ENCODE measurements at regions not wholly inside any gene's neighbourhood (a gene's known extent, or its start where the extent isn't known, plus 50 kb on each side); places are given as distances from the start of the nearest gene placed in this dataset.
"Not testable (repeated sequence)": the region's sequence is repeated elsewhere in the genome, so short reads cannot be mapped to it uniquely, and the experiment has no call there.

DNA sequence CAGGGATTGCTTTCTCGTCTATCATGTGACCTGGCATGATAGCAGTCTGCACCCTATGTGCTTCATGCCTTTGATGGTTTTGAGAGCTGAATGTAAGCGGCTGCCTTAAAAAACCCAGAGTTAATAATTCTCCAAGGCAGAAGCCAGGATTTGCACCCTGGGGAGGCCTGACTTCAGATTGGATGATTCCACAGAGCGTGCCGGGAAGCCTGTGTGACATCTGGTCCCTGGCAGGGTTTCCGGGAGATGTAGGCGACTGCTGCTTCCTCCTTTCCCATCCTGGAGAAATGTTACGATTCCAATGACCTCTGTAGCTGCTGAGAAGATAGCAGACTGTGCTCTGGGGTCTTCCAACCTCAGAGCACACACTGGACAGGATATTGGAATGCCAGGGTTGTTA lies 255.0 kb downstream of the GADD45G start:
- not testable (repeated sequence) for H3K27ac Mint-ChIP-seq; ATAC-seq; H3K27me3 Mint-ChIP-seq; H3K4me1 Mint-ChIP-seq; H3K4me3 Mint-ChIP-seq; DNase-seq; H3K36me3 Mint-ChIP-seq (ENCODE audit: low read depth); H3K9me3 Mint-ChIP-seq

DNA sequence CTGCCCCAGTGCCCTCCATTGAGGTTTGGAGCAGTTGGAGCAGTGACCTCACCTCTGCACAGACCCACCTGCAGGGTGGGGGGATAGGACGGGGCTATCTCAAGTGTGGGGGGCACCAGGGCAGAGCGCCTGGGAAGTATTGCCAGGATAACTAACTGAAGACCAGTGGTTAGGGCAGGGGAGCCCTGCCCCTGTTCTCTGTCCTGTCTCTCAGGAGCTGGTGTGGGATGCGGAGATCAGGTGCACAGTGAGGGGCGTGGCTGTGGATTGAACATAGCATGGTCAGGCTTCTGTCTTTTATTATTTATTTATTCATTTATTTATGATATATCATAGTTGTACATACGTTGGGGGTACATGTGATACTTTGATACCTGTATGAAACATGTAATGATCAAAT lies 256.6 kb downstream of the GADD45G start:
- H3K4me1 Mint-ChIP-seq; H3K4me3 Mint-ChIP-seq; H3K27ac Mint-ChIP-seq; DNase-seq; H3K27me3 Mint-ChIP-seq; H3K9me3 Mint-ChIP-seq; H3K36me3 Mint-ChIP-seq (ENCODE audit: low read depth); ATAC-seq: not testable (repeated sequence)

DNA sequence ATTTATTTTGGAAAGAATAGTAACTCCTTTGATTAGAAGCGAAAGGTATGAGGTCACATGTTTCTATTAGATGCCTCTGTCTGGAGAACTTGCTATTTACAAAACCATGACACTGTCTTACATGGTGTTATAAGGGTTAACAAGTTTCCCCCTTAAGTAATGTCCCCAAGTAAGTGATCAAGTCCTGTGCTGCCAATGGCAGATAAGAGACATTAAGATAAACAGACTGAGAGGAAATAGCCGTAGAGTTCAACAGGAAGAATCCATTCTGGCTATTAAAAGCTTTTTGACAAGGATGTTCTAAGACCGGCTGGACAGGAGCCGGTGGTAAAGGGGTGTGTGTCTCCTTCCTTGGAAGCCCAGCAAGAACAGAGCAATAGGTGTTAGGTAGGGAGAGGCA lies 257.5 kb downstream of the GADD45G start:
- Mint-ChIP-seq H3K4me1 (no peaks in the 10 kb centered on the region), H3K4me3 (no peak overlapping the region), H3K27ac (no peak overlapping the region), H3K36me3 (ENCODE audit: low read depth) (no peaks in the 10 kb centered on the region), H3K9me3 (no peaks in the 10 kb centered on the region), H3K27me3 (peaks cover 6% of the 10 kb centered on the region)
- DNase-seq: no peak
- ATAC-seq: no peak

DNA sequence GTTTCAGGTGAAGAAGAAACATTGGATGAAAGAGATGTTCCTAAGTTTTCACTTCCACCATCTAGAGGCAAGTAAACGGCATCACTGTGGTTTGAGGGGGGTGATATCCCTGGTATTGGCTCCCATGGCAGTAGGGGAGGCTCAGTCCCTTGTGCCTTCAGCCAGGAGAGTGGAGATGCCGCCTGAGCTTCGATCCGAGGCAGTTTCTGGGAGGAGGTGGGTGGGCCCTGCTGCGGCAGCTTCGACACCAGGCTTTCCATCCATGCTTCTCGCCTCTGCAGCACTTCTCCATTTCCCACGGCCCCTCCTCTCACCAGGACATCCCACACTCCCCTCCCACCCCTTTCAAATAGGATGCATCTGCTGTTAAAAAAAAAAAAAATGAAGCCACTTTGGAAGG lies 258.3 kb downstream of the GADD45G start:
- Mint-ChIP-seq H3K4me1 (no peaks in the 10 kb centered on the region), H3K9me3 (no peaks in the 10 kb centered on the region), H3K36me3 (ENCODE audit: low read depth) (no peaks in the 10 kb centered on the region), H3K27ac (no peak overlapping the region), H3K4me3 (no peak overlapping the region), H3K27me3 (peaks cover 6% of the 10 kb centered on the region)
- no peak for ATAC-seq
- DNase-seq: no peak

DNA sequence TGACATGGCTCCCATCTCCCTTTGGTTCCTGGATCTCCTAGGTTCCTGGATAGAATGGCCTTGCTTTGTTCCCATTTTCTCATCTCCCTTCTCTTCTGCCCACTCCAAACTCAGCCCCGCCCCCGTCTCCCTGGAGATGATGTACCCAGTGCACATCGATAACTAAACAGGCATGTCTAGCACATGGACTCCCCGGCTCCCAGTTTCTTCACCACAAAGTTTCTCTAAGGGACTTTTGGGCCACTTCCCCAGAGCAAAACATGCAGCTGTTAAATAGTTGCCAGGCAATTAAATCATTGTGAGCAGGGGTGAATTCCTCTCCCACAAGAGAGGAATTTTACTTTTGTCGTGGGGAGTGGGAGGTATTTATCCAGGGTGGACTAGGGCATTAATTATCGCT lies 259.0 kb downstream of the GADD45G start:
- DNase-seq (no peak), ATAC-seq (no peak)
- H3K36me3 Mint-ChIP-seq (ENCODE audit: low read depth): no peaks in the 10 kb centered on the region
- H3K27me3 Mint-ChIP-seq: peaks cover 6% of the 10 kb centered on the region
- H3K27ac Mint-ChIP-seq: no peak overlapping the region
- no peak overlapping the region for H3K4me3 Mint-ChIP-seq
- no peaks in the 10 kb centered on the region for H3K4me1 Mint-ChIP-seq
- H3K9me3 Mint-ChIP-seq: no peaks in the 10 kb centered on the region

DNA sequence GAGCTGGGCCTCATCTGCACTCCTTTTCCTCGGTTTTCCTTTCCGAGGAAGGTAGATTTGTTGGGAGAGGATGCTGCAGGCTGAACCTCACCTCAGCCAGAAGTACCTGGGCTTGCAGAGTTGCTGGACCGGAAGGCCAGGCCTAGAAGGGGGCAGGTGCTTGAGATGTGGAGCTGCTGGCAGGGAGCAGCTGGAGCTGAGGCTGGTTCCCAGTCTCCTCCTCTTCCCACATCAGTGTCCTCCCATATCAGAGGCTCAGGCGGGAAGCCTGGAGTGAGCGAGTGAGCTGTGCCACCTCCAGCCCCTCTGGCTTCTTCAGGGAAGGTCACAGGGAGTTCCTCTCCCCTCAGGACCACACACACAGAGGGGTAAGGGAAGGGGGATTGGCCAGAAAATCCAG lies 259.4 kb downstream of the GADD45G start:
- DNase-seq (no peak), ATAC-seq (no peak)
- no peaks in the 10 kb centered on the region for H3K9me3 Mint-ChIP-seq
- H3K27ac Mint-ChIP-seq: no peak overlapping the region
- no peak overlapping the region for H3K4me3 Mint-ChIP-seq
- no peaks in the 10 kb centered on the region for H3K4me1 Mint-ChIP-seq
- H3K27me3 Mint-ChIP-seq: peaks cover 6% of the 10 kb centered on the region
- no peaks in the 10 kb centered on the region for H3K36me3 Mint-ChIP-seq (ENCODE audit: low read depth)

DNA sequence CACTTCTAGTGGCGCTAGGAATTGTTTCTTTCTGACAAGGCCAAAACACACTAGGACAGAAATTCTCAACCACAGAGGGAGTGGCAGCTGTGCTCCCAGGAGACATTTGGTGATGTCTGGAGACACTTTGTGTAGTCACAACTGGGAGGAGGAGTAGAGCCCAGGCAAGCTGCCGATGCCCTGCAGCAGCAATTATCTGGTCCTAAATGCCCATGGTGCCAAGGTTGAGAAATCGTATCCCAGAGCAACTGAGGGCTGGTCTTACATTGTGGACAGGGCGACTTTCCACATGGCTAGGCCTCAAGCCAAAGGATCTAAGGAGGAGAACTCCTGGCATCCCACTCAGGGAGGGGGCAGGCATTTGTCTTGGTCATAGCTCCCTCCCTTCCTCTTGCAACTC lies 259.9 kb downstream of the GADD45G start:
- Mint-ChIP-seq H3K4me1 (no peaks in the 10 kb centered on the region), H3K27ac (no peak overlapping the region), H3K36me3 (ENCODE audit: low read depth) (no peaks in the 10 kb centered on the region), H3K9me3 (no peaks in the 10 kb centered on the region), H3K4me3 (no peak overlapping the region), H3K27me3 (peaks cover 6% of the 10 kb centered on the region)
- ATAC-seq (no peak), DNase-seq (no peak)

DNA sequence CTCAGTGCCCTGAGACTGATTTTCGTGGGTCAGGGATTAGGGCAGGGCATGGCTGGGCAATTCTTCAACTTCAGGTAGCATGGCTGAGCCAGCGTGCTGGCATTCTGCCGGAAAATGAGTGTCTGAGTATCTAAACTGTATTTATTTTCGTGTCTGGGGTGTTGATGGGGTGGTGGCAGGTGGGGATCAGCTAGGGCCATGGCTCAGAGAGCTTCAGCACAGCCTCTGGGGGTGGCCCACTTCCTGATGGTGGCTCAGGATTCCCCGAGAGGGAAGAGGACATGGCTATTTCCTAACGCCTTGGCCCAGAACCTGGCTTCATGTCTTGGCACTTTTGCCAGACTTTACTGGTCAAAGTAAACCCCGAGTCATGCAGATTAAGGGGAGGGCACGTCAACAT lies 260.5 kb downstream of the GADD45G start:
- Mint-ChIP-seq H3K9me3 (no peaks in the 10 kb centered on the region), H3K36me3 (ENCODE audit: low read depth) (no peaks in the 10 kb centered on the region), H3K27me3 (peaks cover 6% of the 10 kb centered on the region), H3K4me1 (no peaks in the 10 kb centered on the region), H3K4me3 (no peak overlapping the region), H3K27ac (no peak overlapping the region)
- ATAC-seq: no peak
- no peak for DNase-seq

DNA sequence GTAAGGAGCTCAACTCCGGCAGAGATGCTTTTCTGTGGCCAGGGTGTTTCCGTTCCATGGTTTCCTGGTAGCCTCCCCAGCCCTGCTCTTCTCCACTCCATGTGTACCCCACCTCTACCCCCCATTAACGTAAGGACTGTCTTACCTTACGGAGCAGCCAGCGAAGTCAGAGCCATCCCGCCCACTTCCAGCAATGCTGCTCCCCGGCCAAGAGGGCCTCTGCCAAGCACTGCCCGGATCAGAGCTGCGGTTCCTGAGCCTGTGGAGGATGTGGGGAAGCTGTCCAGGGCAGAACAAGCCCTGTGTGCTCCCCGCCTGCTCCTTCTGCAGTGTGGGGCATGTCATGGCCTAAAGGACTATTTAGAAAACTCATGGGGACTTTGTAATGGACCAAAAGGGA lies 261.2 kb downstream of the GADD45G start:
- no peaks in the 10 kb centered on the region for H3K36me3 Mint-ChIP-seq (ENCODE audit: low read depth)
- no peak for DNase-seq
- H3K27me3 Mint-ChIP-seq: peaks cover 6% of the 10 kb centered on the region
- H3K27ac Mint-ChIP-seq: no peak overlapping the region
- ATAC-seq: no peak
- H3K4me1 Mint-ChIP-seq: no peaks in the 10 kb centered on the region
- H3K4me3 Mint-ChIP-seq: no peak overlapping the region
- no peaks in the 10 kb centered on the region for H3K9me3 Mint-ChIP-seq

DNA sequence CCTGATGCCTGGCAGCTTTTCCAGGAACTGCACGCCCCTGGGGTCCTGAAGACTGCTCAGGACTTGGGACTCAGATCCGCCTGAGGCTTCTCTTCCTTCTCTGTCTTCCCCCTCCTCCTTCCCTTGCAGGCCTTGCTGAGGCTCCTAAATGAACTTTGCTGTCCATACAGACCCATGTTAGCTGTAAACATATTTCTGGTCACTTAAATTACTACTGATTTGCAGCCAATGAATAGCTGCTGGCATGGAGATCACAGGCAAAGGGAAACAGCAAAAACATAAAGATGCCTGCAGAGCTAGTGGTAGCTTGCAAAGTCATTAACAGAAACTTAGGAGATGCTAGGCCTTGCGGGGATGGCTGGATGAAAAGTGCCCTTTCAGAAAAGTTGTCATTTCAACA lies 261.9 kb downstream of the GADD45G start:
- Mint-ChIP-seq H3K27ac (no peak overlapping the region), H3K4me1 (no peaks in the 10 kb centered on the region)
- no peak for DNase-seq

DNA sequence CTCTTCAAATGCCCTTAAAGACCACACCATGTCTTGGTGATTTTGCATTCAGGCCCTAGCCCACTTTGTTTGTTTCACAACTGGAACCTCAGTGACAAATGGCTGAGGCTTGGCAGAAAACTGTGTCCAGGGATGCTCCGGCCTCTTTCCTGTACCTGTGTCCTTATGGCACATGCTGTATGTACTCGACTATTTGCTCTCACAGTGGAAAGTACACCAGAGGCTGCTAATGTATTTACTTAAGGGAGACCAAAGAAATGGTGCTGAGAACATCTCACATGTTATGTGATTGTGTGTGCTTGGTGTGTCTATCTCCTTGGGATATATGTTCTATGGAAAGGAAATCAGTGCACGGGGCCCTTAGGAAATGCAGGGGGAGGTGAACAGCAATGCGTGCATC lies 263.3 kb downstream of the GADD45G start:
- Mint-ChIP-seq H3K27me3 (no peaks in the 10 kb centered on the region), H3K9me3 (no peaks in the 10 kb centered on the region), H3K36me3 (ENCODE audit: low read depth) (no peaks in the 10 kb centered on the region), H3K4me3 (no peak overlapping the region), H3K27ac (no peak overlapping the region), H3K4me1 (no peaks in the 10 kb centered on the region)
- no peak for ATAC-seq
- DNase-seq: no peak

More for the DNA sequence above, 261.9 kb downstream of the GADD45G start:
- ATAC-seq: no peak
- no peaks in the 10 kb centered on the region for H3K36me3 Mint-ChIP-seq (ENCODE audit: low read depth)
- peaks cover 3% of the 10 kb centered on the region for H3K27me3 Mint-ChIP-seq
- H3K4me3 Mint-ChIP-seq: no peak overlapping the region
- no peaks in the 10 kb centered on the region for H3K9me3 Mint-ChIP-seq

DNA sequence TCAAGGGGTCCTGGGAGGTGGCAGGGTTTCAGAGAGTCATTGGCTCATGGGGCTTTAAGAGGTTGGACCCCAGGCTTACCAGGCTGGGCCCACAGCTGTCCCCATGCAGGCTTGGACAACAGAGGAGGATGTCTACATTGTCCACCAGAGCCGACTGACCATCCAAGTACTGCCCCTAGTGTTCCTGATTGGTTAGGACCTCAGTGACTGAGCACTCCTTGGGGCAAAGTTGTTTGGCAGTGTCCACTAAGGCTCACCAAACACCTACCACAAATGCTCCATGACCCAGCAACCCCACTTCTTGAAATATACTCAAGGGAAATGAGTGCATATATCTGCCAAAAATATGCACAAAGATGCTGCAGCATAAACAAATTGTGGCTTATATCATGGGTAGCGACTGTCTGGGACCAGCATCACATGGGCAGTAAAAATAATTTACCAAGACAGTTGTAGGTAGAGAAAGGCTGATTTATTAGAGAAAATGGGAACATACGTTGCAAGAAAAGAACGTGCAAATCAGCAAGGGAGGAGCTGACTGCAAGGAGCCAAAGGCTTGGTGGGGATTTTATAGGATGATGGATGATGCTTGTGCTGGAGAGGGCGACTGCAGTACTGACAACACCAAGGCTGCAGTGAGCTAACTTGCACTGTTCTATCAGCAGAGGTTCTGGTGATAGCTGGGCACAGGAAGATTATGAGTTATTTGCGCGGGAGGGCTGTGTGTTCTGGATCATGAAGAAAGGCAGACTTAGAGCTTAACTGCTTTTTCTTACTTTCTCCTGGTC lies 265.2 kb downstream of the GADD45G start:
- no peaks in the 10 kb centered on the region for H3K4me1 Mint-ChIP-seq
- no peak for ATAC-seq
- H3K9me3 Mint-ChIP-seq: no peaks in the 10 kb centered on the region

DNA sequence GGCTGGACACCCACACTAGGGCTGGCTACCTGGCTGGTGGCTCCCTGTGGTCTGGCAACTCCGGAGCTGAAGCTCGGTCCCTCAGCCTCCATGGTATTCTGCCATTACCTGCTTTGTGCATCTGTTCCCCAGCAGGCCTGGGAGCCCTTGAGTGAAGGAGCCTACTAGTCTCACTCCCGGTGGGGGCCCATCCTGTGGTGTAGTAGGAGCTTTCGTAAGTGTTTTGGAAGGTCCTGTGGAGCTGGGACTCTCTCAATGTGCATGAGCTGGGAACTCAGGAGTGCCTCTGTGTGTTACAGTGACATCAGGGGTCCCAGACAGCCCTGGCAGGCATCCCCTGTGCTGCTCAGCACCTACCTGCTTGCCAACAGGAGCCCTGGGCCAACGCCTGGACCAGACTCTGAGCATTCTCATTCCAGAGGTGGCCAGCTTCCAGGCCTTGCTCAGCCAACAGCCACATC lies 267.1 kb downstream of the GADD45G start:
- ATAC-seq: no peak
- Mint-ChIP-seq H3K36me3 (ENCODE audit: low read depth) (no peaks in the 10 kb centered on the region), H3K27ac (no peak overlapping the region), H3K9me3 (no peaks in the 10 kb centered on the region), H3K4me3 (no peak overlapping the region), H3K4me1 (no peaks in the 10 kb centered on the region), H3K27me3 (no peaks in the 10 kb centered on the region)
- DNase-seq: no peak

More for the DNA sequence above, 265.2 kb downstream of the GADD45G start:
- Mint-ChIP-seq H3K27me3 (no peaks in the 10 kb centered on the region), H3K27ac (no peak overlapping the region), H3K4me3 (no peak overlapping the region), H3K36me3 (ENCODE audit: low read depth) (no peaks in the 10 kb centered on the region)
- DNase-seq: no peak

DNA sequence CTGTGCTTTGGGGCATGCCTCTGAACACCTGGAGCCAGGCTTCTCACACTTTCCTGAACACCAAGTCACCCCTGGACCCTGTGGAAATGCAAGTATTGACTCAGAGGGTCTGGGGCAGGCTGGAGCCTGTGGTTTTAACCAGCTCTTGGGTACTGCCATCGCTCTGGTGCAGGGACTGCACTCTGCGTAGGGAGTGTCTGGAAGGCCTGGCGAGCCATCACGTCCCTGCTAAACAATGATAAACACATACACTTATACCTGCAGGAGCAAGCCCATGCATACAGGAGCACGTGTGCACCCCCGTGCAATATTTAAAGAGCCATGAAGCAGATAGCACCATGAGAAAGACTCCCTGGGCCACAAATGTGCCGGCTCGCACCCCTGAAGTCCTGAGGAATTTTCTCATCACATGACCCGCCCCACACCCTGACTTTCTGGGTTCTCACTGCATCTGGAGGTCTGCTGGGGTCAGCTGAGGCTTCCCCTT lies 267.7 kb downstream of the GADD45G start:
- DNase-seq (no peak), ATAC-seq (no peak)
- Mint-ChIP-seq H3K27me3 (no peaks in the 10 kb centered on the region), H3K9me3 (no peaks in the 10 kb centered on the region), H3K4me1 (no peaks in the 10 kb centered on the region), H3K27ac (no peak overlapping the region), H3K4me3 (no peak overlapping the region), H3K36me3 (ENCODE audit: low read depth) (no peaks in the 10 kb centered on the region)

DNA sequence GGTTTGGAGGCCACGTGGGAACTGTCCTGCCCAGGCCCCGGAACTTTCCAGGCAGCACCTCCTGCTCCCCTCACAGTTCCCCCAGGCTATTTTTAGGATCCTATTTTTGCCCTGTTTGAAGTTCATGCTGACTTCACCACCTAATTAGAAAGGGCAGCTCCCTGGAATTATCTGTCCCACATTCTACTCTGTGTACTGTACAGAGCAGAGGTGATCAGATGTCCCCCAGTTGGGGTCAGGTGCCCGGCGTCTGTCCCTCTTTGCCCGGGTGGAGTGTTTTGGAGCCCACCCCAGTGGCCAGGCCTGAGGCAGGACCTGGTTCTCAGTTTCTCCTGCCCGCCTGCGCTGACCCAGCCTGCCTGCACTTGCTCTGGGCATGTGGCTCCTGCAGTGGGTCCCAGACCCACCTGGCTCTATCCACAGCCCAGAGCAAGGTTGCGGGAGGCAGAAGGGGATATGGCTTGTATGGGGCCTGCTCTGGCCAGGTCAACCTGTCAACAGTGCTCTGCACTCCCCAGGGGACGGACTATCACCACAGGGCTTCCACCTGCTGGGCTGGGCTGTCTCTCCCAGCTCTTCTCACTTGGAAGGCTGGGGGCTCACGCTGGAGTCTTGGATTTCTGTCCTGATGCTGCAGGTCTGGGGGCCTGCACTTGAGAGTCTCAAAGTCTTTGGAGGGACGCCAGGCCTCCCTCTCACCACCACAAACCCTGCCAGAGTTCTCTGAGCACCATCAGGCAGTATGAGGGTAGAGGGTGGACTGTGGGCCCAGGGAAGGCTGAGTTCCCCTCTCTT lies 268.3 kb downstream of the GADD45G start:
- ATAC-seq (no peak), DNase-seq (no peak)
- H3K9me3 Mint-ChIP-seq: no peaks in the 10 kb centered on the region
- H3K4me1 Mint-ChIP-seq: no peaks in the 10 kb centered on the region
- no peaks in the 10 kb centered on the region for H3K27me3 Mint-ChIP-seq
- H3K36me3 Mint-ChIP-seq (ENCODE audit: low read depth): no peaks in the 10 kb centered on the region
- H3K4me3 Mint-ChIP-seq: no peak overlapping the region
- no peak overlapping the region for H3K27ac Mint-ChIP-seq

All from activated naive CD8-positive, alpha-beta T cell treated with anti-CD3 and anti-CD28 coated beads, Interleukin-2, amount 50 U/mL, for 24 hours (primary cell).